ENCODE measurements at regions not wholly inside any gene's neighbourhood (a gene's known extent, or its start where the extent isn't known, plus 50 kb on each side); places are given as distances from the start of the nearest gene placed in this dataset.
"Not testable (repeated sequence)": the region's sequence is repeated elsewhere in the genome, so short reads cannot be mapped to it uniquely, and the experiment has no call there.

GRCh38 chr4:131726940-131727339, 1422.2 kb upstream of the PCDH10 start:
- TF ChIP-seq EZH2 (IDR thresholded peaks at IDR 0.05; ENCODE audit: insufficient read depth, poor library complexity, severe bottlenecking); EZH2phosphoT487 (IDR thresholded peaks at IDR 0.05; ENCODE audit: insufficient read depth, low read depth): not testable (repeated sequence)

Data from GM23248 (cell line).